ENCODE measurements at regions not wholly inside any gene's neighbourhood (a gene's known extent, or its start where the extent isn't known, plus 50 kb on each side); places are given as distances from the start of the nearest gene placed in this dataset.
A peak's percentile ranks its signal among the peaks of the same experiment; 100 is the strongest.

- Histone ChIP-seq H3K27ac (no peak overlapping the region), H3K36me3 (no peaks in the 10 kb centered on the region), H3K27me3 (peaks cover 0 to 4% (median 0%) of the 10 kb centered on the region in 4 donors), H3K4me1 (no peaks in the 10 kb centered on the region), H3K4me3 (no peak overlapping the region), H3K9me3 (no peaks in the 10 kb centered on the region)
- no peak for DNase-seq
- 42 to 54% methylated on average over 13 of the region's 13 CpGs for WGBS, 2 donors
- TF ChIP-seq CTCF (IDR thresholded peaks at IDR 0.05) (peak; percentile 21 to 78 (median 68)), POLR2A (IDR thresholded peaks at IDR 0.05) (no peak)
- intact Hi-C loops (cut with DNase I) = loop anchor here (5.0 to 10.0 kb wide), 2 partner anchors 208 to 336 kb away; no protein-coding TSS in a partner anchor
These were observed 76.4 kb upstream of the DNAH14 start for GRCh38 chr1:224852901-224853568.

GRCh38 chr1:224856973-224857372 lies 72.5 kb upstream of the DNAH14 start:
- TF ChIP-seq CTCF (IDR thresholded peaks at IDR 0.05) (no peak), POLR2A (IDR thresholded peaks at IDR 0.05) (no peak)
- H3K9me3 ChIP-seq = no peaks in the 10 kb centered on the region
- intact Hi-C loops (cut with DNase I) = loop anchor here (10.0 kb wide), 1 partner anchor 212 kb away; no protein-coding TSS in a partner anchor
- 79 to 92% methylated on average over 2 of the region's 2 CpGs for WGBS, 2 donors
- no peaks in the 10 kb centered on the region for H3K4me1 ChIP-seq
- no peak overlapping the region for H3K27ac ChIP-seq
- H3K4me3 ChIP-seq = no peak overlapping the region
- H3K27me3 ChIP-seq = peaks cover 0 to 8% (median 0%) of the 10 kb centered on the region in 4 donors
- no peaks in the 10 kb centered on the region for H3K36me3 ChIP-seq
- no peak for DNase-seq

DNA sequence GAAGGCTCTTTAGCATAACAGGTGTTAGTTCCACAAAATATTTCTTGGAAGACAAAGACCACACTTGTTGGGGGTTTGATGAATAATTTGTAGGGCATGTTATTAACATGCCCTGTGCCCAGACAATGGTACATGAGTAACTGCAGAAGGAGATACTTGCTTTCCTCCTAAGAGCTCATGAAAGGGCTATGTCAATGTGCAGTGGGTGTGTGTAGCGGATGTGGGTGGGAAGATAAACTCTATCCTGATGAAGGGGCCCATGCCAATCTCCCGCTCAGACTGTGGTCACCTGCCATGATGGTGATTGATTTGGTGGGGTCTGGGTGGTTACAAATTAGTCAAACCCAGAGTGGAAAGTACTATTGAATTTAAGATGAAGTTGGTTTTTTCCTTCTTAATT lies 69.8 kb upstream of the DNAH14 start:
- Histone ChIP-seq H3K4me3 (no peak overlapping the region), H3K27ac (no peak overlapping the region), H3K9me3 (no peaks in the 10 kb centered on the region), H3K27me3 (peaks cover 0 to 8% (median 0%) of the 10 kb centered on the region in 4 donors), H3K36me3 (no peaks in the 10 kb centered on the region), H3K4me1 (no peaks in the 10 kb centered on the region)
- 48 to 69% methylated on average over 2 of the region's 2 CpGs for whole genome bisulfite sequencing, 2 donors
- TF ChIP-seq CTCF (IDR thresholded peaks at IDR 0.05) (no peak), POLR2A (IDR thresholded peaks at IDR 0.05) (no peak)
- no peak for DNase-seq
- intact Hi-C loops (cut with DNase I) = loop anchor here (10.0 kb wide), 1 partner anchor 215 kb away; no protein-coding TSS in a partner anchor

GRCh38 chr1:224860488-224861338 lies 68.8 kb upstream of the DNAH14 start:
- Histone ChIP-seq H3K27me3 (peaks cover 0 to 8% (median 0%) of the 10 kb centered on the region in 4 donors), H3K27ac (no peak overlapping the region), H3K9me3 (peaks cover 0 to 7% (median 0%) of the 10 kb centered on the region in 3 donors), H3K4me3 (no peak overlapping the region), H3K4me1 (no peaks in the 10 kb centered on the region), H3K36me3 (no peaks in the 10 kb centered on the region)
- 37 to 52% methylated on average over 6 of the region's 6 CpGs for WGBS, 2 donors
- intact Hi-C loops (cut with DNase I) = no loop called here
- TF ChIP-seq CTCF (IDR thresholded peaks at IDR 0.05) = no peak
- no peak for TF ChIP-seq POLR2A (IDR thresholded peaks at IDR 0.05)
- no peak for DNase-seq

DNA sequence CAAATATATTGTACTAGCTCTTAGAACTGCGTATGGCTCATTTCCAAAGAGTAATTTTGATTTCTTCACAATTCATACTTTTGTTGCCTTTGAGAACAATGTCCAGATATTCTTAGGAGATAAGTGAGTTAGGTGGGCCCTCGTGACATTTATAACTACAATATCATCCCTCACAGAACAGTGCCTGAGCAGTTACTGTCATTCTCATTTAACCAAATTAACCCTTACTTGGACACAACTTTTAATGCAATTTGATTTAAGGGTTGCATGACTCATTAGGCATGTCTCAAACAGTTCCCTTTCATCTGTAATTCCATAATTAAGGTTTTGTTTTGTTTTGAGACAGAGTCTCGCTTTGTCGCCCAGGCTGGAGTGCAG lies 68.1 kb upstream of the DNAH14 start:
- TF ChIP-seq CTCF (IDR thresholded peaks at IDR 0.05) (no peak), POLR2A (IDR thresholded peaks at IDR 0.05) (no peak)
- no peaks in the 10 kb centered on the region for H3K4me1 ChIP-seq
- H3K4me3 ChIP-seq = no peak overlapping the region
- WGBS, 2 donors = 34 to 39% methylated on average over 4 of the region's 4 CpGs
- peaks cover 0 to 7% (median 0%) of the 10 kb centered on the region in 3 donors for H3K9me3 ChIP-seq
- intact Hi-C loops (cut with DNase I) = no loop called here
- H3K27ac ChIP-seq = no peak overlapping the region
- H3K36me3 ChIP-seq = no peaks in the 10 kb centered on the region
- peaks cover 0 to 8% (median 0%) of the 10 kb centered on the region in 4 donors for H3K27me3 ChIP-seq
- DNase-seq = no peak
